ENCODE measurements at regions not wholly inside any gene's neighbourhood (a gene's known extent, or its start where the extent isn't known, plus 50 kb on each side); places are given as distances from the start of the nearest gene placed in this dataset.

DNA sequence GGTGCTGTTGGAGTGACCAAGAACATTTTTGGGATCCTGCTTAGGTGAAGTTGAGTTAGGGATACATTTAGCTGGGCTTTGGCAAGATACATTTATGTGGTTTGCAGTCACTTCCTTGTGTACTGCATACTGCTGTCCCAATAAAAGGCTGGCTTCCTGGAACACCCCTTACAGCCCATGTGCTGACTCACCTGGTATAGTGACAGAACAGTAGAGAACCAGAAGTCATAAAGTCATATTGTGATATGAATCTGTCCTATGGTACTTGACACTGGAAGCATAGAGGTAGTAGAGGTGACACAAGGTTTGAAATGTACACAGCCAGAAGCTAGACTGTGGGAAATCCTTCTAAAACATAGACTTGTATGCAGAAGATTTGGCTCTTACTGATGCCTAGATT lies 55.3 kb upstream of the SLC25A43 start (continued):
- TF ChIP-seq, protein P1, sequence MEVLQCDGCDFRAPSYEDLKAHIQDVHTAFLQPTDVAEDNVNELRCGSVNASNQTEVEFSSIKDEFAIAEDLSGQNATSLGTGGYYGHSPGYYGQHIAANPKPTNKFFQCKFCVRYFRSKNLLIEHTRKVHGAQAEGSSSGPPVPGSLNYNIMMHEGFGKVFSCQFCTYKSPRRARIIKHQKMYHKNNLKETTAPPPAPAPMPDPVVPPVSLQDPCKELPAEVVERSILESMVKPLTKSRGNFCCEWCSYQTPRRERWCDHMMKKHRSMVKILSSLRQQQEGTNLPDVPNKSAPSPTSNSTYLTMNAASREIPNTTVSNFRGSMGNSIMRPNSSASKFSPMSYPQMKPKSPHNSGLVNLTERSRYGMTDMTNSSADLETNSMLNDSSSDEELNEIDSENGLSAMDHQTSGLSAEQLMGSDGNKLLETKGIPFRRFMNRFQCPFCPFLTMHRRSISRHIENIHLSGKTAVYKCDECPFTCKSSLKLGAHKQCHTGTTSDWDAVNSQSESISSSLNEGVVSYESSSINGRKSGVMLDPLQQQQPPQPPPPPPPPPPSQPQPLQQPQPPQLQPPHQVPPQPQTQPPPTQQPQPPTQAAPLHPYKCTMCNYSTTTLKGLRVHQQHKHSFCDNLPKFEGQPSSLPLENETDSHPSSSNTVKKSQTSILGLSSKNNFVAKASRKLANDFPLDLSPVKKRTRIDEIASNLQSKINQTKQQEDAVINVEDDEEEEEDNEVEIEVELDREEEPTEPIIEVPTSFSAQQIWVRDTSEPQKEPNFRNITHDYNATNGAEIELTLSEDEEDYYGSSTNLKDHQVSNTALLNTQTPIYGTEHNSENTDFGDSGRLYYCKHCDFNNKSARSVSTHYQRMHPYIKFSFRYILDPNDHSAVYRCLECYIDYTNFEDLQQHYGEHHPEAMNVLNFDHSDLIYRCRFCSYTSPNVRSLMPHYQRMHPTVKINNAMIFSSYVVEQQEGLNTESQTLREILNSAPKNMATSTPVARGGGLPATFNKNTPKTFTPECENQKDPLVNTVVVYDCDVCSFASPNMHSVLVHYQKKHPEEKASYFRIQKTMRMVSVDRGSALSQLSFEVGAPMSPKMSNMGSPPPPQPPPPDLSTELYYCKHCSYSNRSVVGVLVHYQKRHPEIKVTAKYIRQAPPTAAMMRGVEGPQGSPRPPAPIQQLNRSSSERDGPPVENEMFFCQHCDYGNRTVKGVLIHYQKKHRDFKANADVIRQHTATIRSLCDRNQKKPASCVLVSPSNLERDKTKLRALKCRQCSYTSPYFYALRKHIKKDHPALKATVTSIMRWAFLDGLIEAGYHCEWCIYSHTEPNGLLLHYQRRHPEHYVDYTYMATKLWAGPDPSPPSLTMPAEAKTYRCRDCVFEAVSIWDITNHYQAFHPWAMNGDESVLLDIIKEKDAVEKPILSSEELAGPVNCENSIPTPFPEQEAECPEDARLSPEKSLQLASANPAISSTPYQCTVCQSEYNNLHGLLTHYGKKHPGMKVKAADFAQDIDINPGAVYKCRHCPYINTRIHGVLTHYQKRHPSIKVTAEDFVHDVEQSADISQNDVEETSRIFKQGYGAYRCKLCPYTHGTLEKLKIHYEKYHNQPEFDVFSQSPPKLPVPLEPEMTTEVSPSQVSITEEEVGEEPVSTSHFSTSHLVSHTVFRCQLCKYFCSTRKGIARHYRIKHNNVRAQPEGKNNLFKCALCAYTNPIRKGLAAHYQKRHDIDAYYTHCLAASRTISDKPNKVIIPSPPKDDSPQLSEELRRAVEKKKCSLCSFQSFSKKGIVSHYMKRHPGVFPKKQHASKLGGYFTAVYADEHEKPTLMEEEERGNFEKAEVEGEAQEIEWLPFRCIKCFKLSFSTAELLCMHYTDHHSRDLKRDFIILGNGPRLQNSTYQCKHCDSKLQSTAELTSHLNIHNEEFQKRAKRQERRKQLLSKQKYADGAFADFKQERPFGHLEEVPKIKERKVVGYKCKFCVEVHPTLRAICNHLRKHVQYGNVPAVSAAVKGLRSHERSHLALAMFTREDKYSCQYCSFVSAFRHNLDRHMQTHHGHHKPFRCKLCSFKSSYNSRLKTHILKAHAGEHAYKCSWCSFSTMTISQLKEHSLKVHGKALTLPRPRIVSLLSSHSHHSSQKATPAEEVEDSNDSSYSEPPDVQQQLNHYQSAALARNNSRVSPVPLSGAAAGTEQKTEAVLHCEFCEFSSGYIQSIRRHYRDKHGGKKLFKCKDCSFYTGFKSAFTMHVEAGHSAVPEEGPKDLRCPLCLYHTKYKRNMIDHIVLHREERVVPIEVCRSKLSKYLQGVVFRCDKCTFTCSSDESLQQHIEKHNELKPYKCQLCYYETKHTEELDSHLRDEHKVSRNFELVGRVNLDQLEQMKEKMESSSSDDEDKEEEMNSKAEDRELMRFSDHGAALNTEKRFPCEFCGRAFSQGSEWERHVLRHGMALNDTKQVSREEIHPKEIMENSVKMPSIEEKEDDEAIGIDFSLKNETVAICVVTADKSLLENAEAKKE (CRISPR knock-in tag; IDR thresholded peaks at IDR 0.05) = no peak
- TF ChIP-seq CREB1 (CRISPR knock-in tag; IDR thresholded peaks at IDR 0.05; ENCODE audit: low read depth) = no peak
